Heart left ventricle (tissue), 16 donors: ENCODE measurements at regions not wholly inside any gene's neighbourhood (a gene's known extent, or its start where the extent isn't known, plus 50 kb on each side); places are given as distances from the start of the nearest gene placed in this dataset.
"Not testable (repeated sequence)": the region's sequence is repeated elsewhere in the genome, so short reads cannot be mapped to it uniquely, and the experiment has no call there.

Source experiments
- ATAC-seq, 4 donors: fragments of 200-7000 bp; cut with Tn5 transposase; one replicate each; pipeline ENCODE4 v1.9.1; 2020 to 2022; ENCODE audit warnings: moderate library complexity in 4 of 4, mild to moderate bottlenecking in 3 of 4, moderate number of reproducible peaks in 1 of 4
- DNase-seq, 5 donors: peaks; one replicate each; pipeline ENCODE4 v3.0.0-alpha.2; 2020
- H3K27ac ChIP-seq, 12 donors: fragments of 200-600 bp; sonication (generic) in 4 of 12; one replicate each; pipeline versions ENCODE4 v1.5.0 to v1.8.0; 2016 to 2022; ENCODE audit warnings: mild to moderate bottlenecking in 2 of 12
- H3K27me3 ChIP-seq, 9 donors: fragments of 200-600 bp; sonication (generic) in 2 of 9; one replicate each; pipeline versions ENCODE4 v1.5.1 to v1.8.0; 2016 to 2022; ENCODE audit warnings: mild to moderate bottlenecking in 3 of 9
- H3K36me3 ChIP-seq, 9 donors: fragments of 200-600 bp; sonication (generic) in 2 of 9; one replicate each; pipeline versions ENCODE4 v1.5.0 to v1.8.0; 2018 to 2022; ENCODE audit warnings: mild to moderate bottlenecking in 2 of 9
- H3K4me1 ChIP-seq, 12 donors: fragments of 200-600 bp; sonication (generic) in 4 of 12; one replicate each; pipeline versions ENCODE4 v1.5.0 to v1.8.0; 2016 to 2022; ENCODE audit warnings: mild to moderate bottlenecking in 3 of 12
- H3K4me3 ChIP-seq, 12 donors: fragments of 200-600 bp; sonication (generic) in 4 of 12; one replicate each; pipeline versions ENCODE4 v1.5.0 to v1.8.0; 2017 to 2022; ENCODE audit warnings: mild to moderate bottlenecking in 9 of 12, moderate library complexity in 4 of 12
- H3K9me3 ChIP-seq, 12 donors: fragments of 200-600 bp; sonication (generic) in 4 of 12; one replicate each; pipeline versions ENCODE4 v1.5.0 to v1.8.0; 2016 to 2022; ENCODE audit warnings: mild to moderate bottlenecking in 1 of 12
- POLR2A ChIP-seq, 2 donors: fragments of 450-650 bp; IDR thresholded peaks; one replicate each; pipeline ENCODE4 v1.6.1; 2017; ENCODE audit warnings: antibody characterized with exemption in 2 of 2, mild to moderate bottlenecking in 2 of 2, moderate library complexity in 2 of 2
- WGBS, 4 donors: extraction: QIAGEN DNeasy Blood & Tissue Kit in 2 of 4; methylation state at CpG; one replicate each; pipeline versions ENCODE4 v1.1.5 to v1.1.7; 2013 to 2018; 5-methylcytosine and 5-hydroxymethylcytosine counted together
- intact Hi-C, 10 donors: fragments of 100-400 bp; cut with DNase I; formaldehyde crosslinking; loops; one replicate each; pipeline versions ENCODE4 v1.11.1 to v1.14.2; 2022
- TF ChIP-seq, protein P1 (sequence below), 12 donors: fragments of 200-600 bp; sonication (generic) in 4 of 12; IDR thresholded peaks; one replicate each; pipeline versions ENCODE4 v1.5.0 to v1.8.0; 2018 to 2022; ENCODE audit warnings: antibody characterized with exemption in 12 of 12, mild to moderate bottlenecking in 5 of 12
- donor health status: ischemic (EF 13 %, LVEDD 7.1; RV severe dilation, severe dysfunction).
- donor health status: healthy with polysubstance abuse.
- donor health status: DM: no; HTN: yes; CAD: no.
- donor health status: DM: no; HTN: no; CAD: no.
- donor health status: ischemic (EF 25% LVEDD 6.9; RV normal size, moderate dysfunction).
- donor health status: ischemic (EF 25% LVEDD 5.7; RV mildly dilated, moderate dysfunction).
- donor health status: healthy.
- donor health status: DM: yes; HTN: yes; CAD: no.
- donor health status: ischemic (EF 35%, LVEDD 5.7; RV mildly dilated, moderate dysfunction).
- donor health status: nonischemic (EF 11% LVEDD 7.7; RV severe dilation, severe dysfunction).
- donor health status: DM: yes; HTN: yes; CAD: no.
- donor health status: PGD.
- donor health status: ischemic (EF 29% LVEDD 5.4; RV normal size, mild dysfunction).
- donor health status: nonischemic (EF 23%, LVEDD 6.1; RV moderate dilation, normal function).

- H3K9me3 ChIP-seq = no peaks in the 10 kb centered on the region
- WGBS, 4 donors = 77 to 89% (median 84%) methylated on average over 2 of the region's 2 CpGs
- H3K4me3 ChIP-seq = no peak overlapping the region
- H3K4me1 ChIP-seq = peaks cover 0 to 24% (median 11%) of the 10 kb centered on the region in 12 donors
- TF ChIP-seq, protein P1, sequence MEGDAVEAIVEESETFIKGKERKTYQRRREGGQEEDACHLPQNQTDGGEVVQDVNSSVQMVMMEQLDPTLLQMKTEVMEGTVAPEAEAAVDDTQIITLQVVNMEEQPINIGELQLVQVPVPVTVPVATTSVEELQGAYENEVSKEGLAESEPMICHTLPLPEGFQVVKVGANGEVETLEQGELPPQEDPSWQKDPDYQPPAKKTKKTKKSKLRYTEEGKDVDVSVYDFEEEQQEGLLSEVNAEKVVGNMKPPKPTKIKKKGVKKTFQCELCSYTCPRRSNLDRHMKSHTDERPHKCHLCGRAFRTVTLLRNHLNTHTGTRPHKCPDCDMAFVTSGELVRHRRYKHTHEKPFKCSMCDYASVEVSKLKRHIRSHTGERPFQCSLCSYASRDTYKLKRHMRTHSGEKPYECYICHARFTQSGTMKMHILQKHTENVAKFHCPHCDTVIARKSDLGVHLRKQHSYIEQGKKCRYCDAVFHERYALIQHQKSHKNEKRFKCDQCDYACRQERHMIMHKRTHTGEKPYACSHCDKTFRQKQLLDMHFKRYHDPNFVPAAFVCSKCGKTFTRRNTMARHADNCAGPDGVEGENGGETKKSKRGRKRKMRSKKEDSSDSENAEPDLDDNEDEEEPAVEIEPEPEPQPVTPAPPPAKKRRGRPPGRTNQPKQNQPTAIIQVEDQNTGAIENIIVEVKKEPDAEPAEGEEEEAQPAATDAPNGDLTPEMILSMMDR (IDR thresholded peaks at IDR 0.05) = no peak
- TF ChIP-seq POLR2A (IDR thresholded peaks at IDR 0.05) = no peak
- ATAC-seq (no peak), DNase-seq (no peak)
- intact Hi-C loops = no loop called here
- no peaks in the 10 kb centered on the region for H3K27me3 ChIP-seq
- no peaks in the 10 kb centered on the region for H3K36me3 ChIP-seq
- H3K27ac ChIP-seq = no peak overlapping the region
Observed at GRCh38 chr15:92825985-92826384, 74.1 kb upstream of the CHD2 start.

GRCh38 chr15:92827991-92828390 is 72.1 kb upstream of the CHD2 start:
- H3K36me3 ChIP-seq, H3K4me3 ChIP-seq, DNase-seq, H3K27ac ChIP-seq, H3K9me3 ChIP-seq, intact Hi-C loops, ATAC-seq, H3K27me3 ChIP-seq: not testable (repeated sequence)
- 94 to 98% (median 97%) methylated on average over 10 of the region's 10 CpGs for WGBS, 4 donors
- H3K4me1 ChIP-seq = peaks cover 7 to 37% (median 25%) of the 10 kb centered on the region in 12 donors

- 94 to 97% (median 95%) methylated on average over 3 of the region's 3 CpGs for WGBS, 4 donors
- no peak for ATAC-seq
- intact Hi-C loops = loop anchor here in 6 of 10 donors (2.0 to 5.0 kb wide), 4 partner anchors 52 to 77 kb away; partner anchors contain the start of gene CHD2 (in 1 of the 6)
- Histone ChIP-seq H3K9me3 (no peaks in the 10 kb centered on the region), H3K4me3 (no peak overlapping the region), H3K27ac (peak overlapping the region; percentile 89 to 98 (median 95)), H3K36me3 (no peaks in the 10 kb centered on the region), H3K4me1 (peaks cover 12 to 53% (median 33%) of the 10 kb centered on the region in 12 donors), H3K27me3 (no peaks in the 10 kb centered on the region)
- TF ChIP-seq, protein P1 (IDR thresholded peaks at IDR 0.05) = no peak
- TF ChIP-seq POLR2A (IDR thresholded peaks at IDR 0.05) = no peak
- no peak for DNase-seq
Observed at GRCh38 chr15:92829875-92830274, 70.2 kb upstream of the CHD2 start.

DNA sequence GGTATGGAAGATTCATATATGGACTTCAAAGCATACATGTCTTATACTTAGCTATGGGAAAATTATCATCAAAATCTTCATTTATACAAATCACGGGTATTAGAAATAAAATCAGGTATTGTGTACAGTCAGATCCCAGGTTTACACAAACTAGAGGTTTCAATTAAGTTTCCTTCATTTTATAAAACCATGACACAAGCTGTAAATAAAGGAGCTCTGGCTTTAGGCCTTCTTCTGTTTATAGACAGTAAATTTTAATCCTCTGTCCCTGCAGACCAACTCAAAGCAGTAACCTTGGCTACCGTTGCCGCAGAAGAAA is 68.8 kb upstream of the CHD2 start:
- DNase-seq (no peak), ATAC-seq (peak in 1 of 4 donors; percentile 8)
- no peaks in the 10 kb centered on the region for H3K27me3 ChIP-seq
- peaks cover 12 to 53% (median 33%) of the 10 kb centered on the region in 12 donors for H3K4me1 ChIP-seq
- intact Hi-C loops = loop anchor here in 8 of 10 donors (1.0 to 5.0 kb wide), 8 partner anchors 21 to 76 kb away; partner anchors contain the start of gene CHD2 (in 1 of the 8)
- TF ChIP-seq POLR2A (IDR thresholded peaks at IDR 0.05) = no peak
- TF ChIP-seq, protein P1 (IDR thresholded peaks at IDR 0.05) = no peak
- H3K4me3 ChIP-seq = peak overlapping the region in 11 of 12 donors; percentile 12 to 49 (median 37)
- H3K27ac ChIP-seq = peak overlapping the region; percentile 89 to 98 (median 95)
- no peaks in the 10 kb centered on the region for H3K36me3 ChIP-seq
- H3K9me3 ChIP-seq = no peaks in the 10 kb centered on the region
- 5 to 8% (median 5%) methylated on average over 3 of the region's 3 CpGs for WGBS, 4 donors
